HG02678 (cell line): ENCODE measurements at regions not wholly inside any gene's neighbourhood (a gene's known extent, or its start where the extent isn't known, plus 50 kb on each side); places are given as distances from the start of the nearest gene placed in this dataset.
"Not testable (repeated sequence)": the region's sequence is repeated elsewhere in the genome, so short reads cannot be mapped to it uniquely, and the experiment has no call there.

Experiments used
- ATAC-seq: cut with Tn5 transposase; IDR thresholded peaks from one replicate; pipeline ENCODE4 v1.9.1; 2021; ENCODE audit warnings: mild to moderate bottlenecking, moderate library complexity; ENCODE audit not compliant: unreplicated experiment

GRCh38 chr4:60723796-60724195 lies 476.3 kb upstream of the ADGRL3 start:
- ATAC-seq = no peak

- ATAC-seq = no peak
Measured at GRCh38 chr4:60724623-60725022, 475.5 kb upstream of the ADGRL3 start.

- ATAC-seq = no peak
Measured at GRCh38 chr4:60726779-60727178, 473.3 kb upstream of the ADGRL3 start.

- no peak for ATAC-seq
Measured at GRCh38 chr4:60729194-60729593, 470.9 kb upstream of the ADGRL3 start.

GRCh38 chr4:60729764-60730163 lies 470.4 kb upstream of the ADGRL3 start:
- ATAC-seq = not testable (repeated sequence)

GRCh38 chr4:60737858-60738257 lies 462.3 kb upstream of the ADGRL3 start:
- ATAC-seq = no peak

GRCh38 chr4:60743654-60744053 lies 456.5 kb upstream of the ADGRL3 start:
- ATAC-seq = no peak

GRCh38 chr4:60744767-60745166 lies 455.4 kb upstream of the ADGRL3 start:
- ATAC-seq = no peak

GRCh38 chr4:60745800-60746571 lies 454.1 kb upstream of the ADGRL3 start:
- ATAC-seq = no peak

GRCh38 chr4:60750962-60751361 lies 449.2 kb upstream of the ADGRL3 start:
- ATAC-seq = no peak

GRCh38 chr4:60757986-60758680 lies 442.0 kb upstream of the ADGRL3 start:
- no peak for ATAC-seq

GRCh38 chr4:60759518-60760245 lies 440.4 kb upstream of the ADGRL3 start:
- ATAC-seq = no peak

GRCh38 chr4:60780874-60781273 lies 419.3 kb upstream of the ADGRL3 start:
- no peak for ATAC-seq

GRCh38 chr4:60790608-60791007 lies 409.5 kb upstream of the ADGRL3 start:
- no peak for ATAC-seq

GRCh38 chr4:60794372-60794771 lies 405.8 kb upstream of the ADGRL3 start:
- no peak for ATAC-seq

- no peak for ATAC-seq
Measured at GRCh38 chr4:60799214-60799613, 400.9 kb upstream of the ADGRL3 start.

GRCh38 chr4:60800701-60801100 lies 399.4 kb upstream of the ADGRL3 start:
- ATAC-seq = no peak

- no peak for ATAC-seq
Measured at GRCh38 chr4:60805500-60806313, 394.4 kb upstream of the ADGRL3 start.

- ATAC-seq = no peak
Measured at GRCh38 chr4:60808726-60809485, 391.2 kb upstream of the ADGRL3 start.

- no peak for ATAC-seq
Measured at GRCh38 chr4:60809486-60809800, 390.7 kb upstream of the ADGRL3 start.
